Gastrocnemius medialis (tissue), 4 donors: ENCODE measurements at regions not wholly inside any gene's neighbourhood (a gene's known extent, or its start where the extent isn't known, plus 50 kb on each side); places are given as distances from the start of the nearest gene placed in this dataset.

Experiments used
- ATAC-seq, 2 donors: fragments of 150-250 bp; one replicate each; pipeline ENCODE4 v1.9.1; 2016
- DNase-seq, 2 donors: peaks; one replicate each; pipeline ENCODE4 v3.0.0-alpha.2; 2019
- H3K27ac ChIP-seq, 4 donors: fragments of 200-600 bp; sonication (generic); 1 replicate in 1 of 4; 2 replicates in 3 of 4; pipeline ENCODE4 v1.5.1; 2016 to 2018; ENCODE audit warnings: mild to moderate bottlenecking in 2 of 4, moderate library complexity in 1 of 4
- H3K27me3 ChIP-seq, 3 donors: fragments of 200-600 bp; sonication (generic) in 2 of 3; 1 replicate in 1 of 3; 2 replicates in 2 of 3; pipeline versions ENCODE4 v1.5.1 to v1.6.0; 2016 to 2019; ENCODE audit warnings: mild to moderate bottlenecking in 1 of 3, moderate library complexity in 1 of 3
- H3K36me3 ChIP-seq, 2 donors: fragments of 200-600 bp; sonication (generic) in 1 of 2; one replicate each; pipeline ENCODE4 v1.5.1; 2017 to 2018
- H3K4me1 ChIP-seq, 2 donors: fragments of 200-600 bp; sonication (generic) in 1 of 2; one replicate each; pipeline ENCODE4 v1.5.1; 2016 to 2017; ENCODE audit warnings: mild to moderate bottlenecking in 2 of 2
- H3K4me3 ChIP-seq, 4 donors: fragments of 200-600 bp; sonication (generic) in 3 of 4; 1 replicate in 1 of 4; 2 replicates in 3 of 4; pipeline ENCODE4 v1.5.1; 2016 to 2019; ENCODE audit warnings: mild to moderate bottlenecking in 2 of 4
- H3K9me3 ChIP-seq, 3 donors: fragments of 200-600 bp; sonication (generic) in 2 of 3; 1 replicate in 1 of 3; 2 replicates in 2 of 3; pipeline ENCODE4 v1.5.1; 2016 to 2019
- CTCF ChIP-seq, 5 experiments: fragments of 450-650 bp in 3 of 5; fragments of 200-600 bp in 2 of 5; sonication (generic) in 2 of 5; IDR thresholded peaks in 4 of 5; conservative IDR thresholded peaks in 1 of 5; 1 replicate in 4 of 5; 2 replicates in 1 of 5; pipeline ENCODE4 v1.5.1; 2016 to 2019; ENCODE audit warnings: antibody characterized with exemption in 5 of 5, mild to moderate bottlenecking in 3 of 5, moderate library complexity in 3 of 5
- POLR2A ChIP-seq, 2 donors: fragments of 450-650 bp; IDR thresholded peaks; one replicate each; pipeline ENCODE4 v1.6.1; 2017; ENCODE audit warnings: antibody characterized with exemption in 2 of 2, mild to moderate bottlenecking in 2 of 2, moderate library complexity in 2 of 2
- in situ Hi-C, 4 donors: fragments of 200-750 bp; cut with MboI; loops; one replicate each; pipeline versions ENCODE4 v1.15.0 to v1.8.0; 2017; ENCODE audit warnings: low sequenced_read_pairs in 4 of 4
- intact Hi-C: fragments of 100-400 bp; cut with DNase I; formaldehyde crosslinking; loops from one replicate; pipeline ENCODE4 v1.15.1; 2023; ENCODE audit warnings: low total_unique reads

GRCh38 chr3:190984502-190985244, 122.2 kb upstream of the GMNC start:
- no peaks in the 10 kb centered on the region for H3K4me1 ChIP-seq
- no peak for DNase-seq
- H3K4me3 ChIP-seq: no peak overlapping the region
- H3K9me3 ChIP-seq: no peaks in the 10 kb centered on the region
- no peaks in the 10 kb centered on the region for H3K36me3 ChIP-seq
- TF ChIP-seq CTCF (IDR thresholded peaks at IDR 0.05 in 4 of 5, conservative IDR thresholded peaks at IDR 0.05 in 1 of 5) (no peak), POLR2A (IDR thresholded peaks at IDR 0.05) (no peak)
- intact Hi-C loops (no loop called here), in situ Hi-C loops (no loop called here)
- no peaks in the 10 kb centered on the region for H3K27me3 ChIP-seq
- no peak overlapping the region for H3K27ac ChIP-seq
- ATAC-seq: no peak

- DNase-seq (no peak), ATAC-seq (no peak)
- Histone ChIP-seq H3K4me1 (no peaks in the 10 kb centered on the region), H3K27ac (no peak overlapping the region), H3K36me3 (no peaks in the 10 kb centered on the region), H3K4me3 (no peak overlapping the region), H3K27me3 (no peaks in the 10 kb centered on the region), H3K9me3 (no peaks in the 10 kb centered on the region)
- TF ChIP-seq CTCF (IDR thresholded peaks at IDR 0.05 in 4 of 5, conservative IDR thresholded peaks at IDR 0.05 in 1 of 5): no peak
- TF ChIP-seq POLR2A (IDR thresholded peaks at IDR 0.05): no peak
- intact Hi-C loops: no loop called here
- in situ Hi-C loops: no loop called here
Measured at GRCh38 chr3:190983875-190984274, 121.4 kb upstream of the GMNC start.

- no peak for DNase-seq
- Histone ChIP-seq H3K9me3 (no peaks in the 10 kb centered on the region), H3K27me3 (no peaks in the 10 kb centered on the region), H3K4me1 (no peaks in the 10 kb centered on the region), H3K4me3 (no peak overlapping the region), H3K27ac (no peak overlapping the region), H3K36me3 (no peaks in the 10 kb centered on the region)
- intact Hi-C loops (no loop called here), in situ Hi-C loops (no loop called here)
- no peak for TF ChIP-seq CTCF (IDR thresholded peaks at IDR 0.05 in 4 of 5, conservative IDR thresholded peaks at IDR 0.05 in 1 of 5)
- no peak for TF ChIP-seq POLR2A (IDR thresholded peaks at IDR 0.05)
- ATAC-seq: no peak
Measured at GRCh38 chr3:190973771-190974170, 111.3 kb upstream of the GMNC start.

DNA sequence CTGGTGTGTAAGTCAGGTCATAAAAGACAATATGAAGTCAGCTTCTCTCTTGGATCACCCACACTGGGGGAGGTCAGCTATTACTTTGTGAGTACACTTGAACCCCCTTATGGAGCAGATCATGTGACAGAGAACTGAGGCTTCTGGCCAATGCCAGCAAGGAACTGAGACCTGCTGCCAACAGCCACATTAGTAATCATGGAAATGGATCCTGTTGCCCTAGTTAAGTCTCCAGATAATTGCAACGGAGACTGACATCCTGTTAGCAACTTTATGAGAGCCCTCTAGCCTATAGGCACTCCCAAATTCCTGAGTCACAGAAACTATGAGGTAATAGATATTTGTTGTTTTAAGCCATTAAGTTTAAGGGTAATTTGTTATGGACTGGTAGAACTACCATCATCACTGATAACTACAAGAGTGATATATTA, 110.4 kb upstream of the GMNC start:
- no peaks in the 10 kb centered on the region for H3K27me3 ChIP-seq
- in situ Hi-C loops: no loop called here
- H3K36me3 ChIP-seq: no peaks in the 10 kb centered on the region
- no peaks in the 10 kb centered on the region for H3K9me3 ChIP-seq
- H3K4me1 ChIP-seq: no peaks in the 10 kb centered on the region
- intact Hi-C loops: no loop called here
- no peak overlapping the region for H3K4me3 ChIP-seq
- ATAC-seq: no peak
- no peak for TF ChIP-seq CTCF (IDR thresholded peaks at IDR 0.05 in 4 of 5, conservative IDR thresholded peaks at IDR 0.05 in 1 of 5)
- no peak for TF ChIP-seq POLR2A (IDR thresholded peaks at IDR 0.05)
- no peak overlapping the region for H3K27ac ChIP-seq
- DNase-seq: no peak

GRCh38 chr3:190972196-190972595, 109.7 kb upstream of the GMNC start:
- ATAC-seq: no peak
- H3K4me1 ChIP-seq: no peaks in the 10 kb centered on the region
- H3K27ac ChIP-seq: no peak overlapping the region
- H3K36me3 ChIP-seq: no peaks in the 10 kb centered on the region
- H3K4me3 ChIP-seq: no peak overlapping the region
- intact Hi-C loops (no loop called here), in situ Hi-C loops (no loop called here)
- H3K9me3 ChIP-seq: no peaks in the 10 kb centered on the region
- no peak for TF ChIP-seq CTCF (IDR thresholded peaks at IDR 0.05 in 4 of 5, conservative IDR thresholded peaks at IDR 0.05 in 1 of 5)
- DNase-seq: no peak
- H3K27me3 ChIP-seq: no peaks in the 10 kb centered on the region
